Uterus (tissue), 2 donors: ENCODE measurements at regions not wholly inside any gene's neighbourhood (a gene's known extent, or its start where the extent isn't known, plus 50 kb on each side); places are given as distances from the start of the nearest gene placed in this dataset.

ENCODE experiments used
- POLR2A ChIP-seq, 2 donors: fragments of 450-650 bp; IDR thresholded peaks; one replicate each; pipeline ENCODE4 v1.6.1; 2016; ENCODE audit warnings: antibody characterized with exemption in 2 of 2, mild to moderate bottlenecking in 1 of 2, moderate library complexity in 1 of 2
- TF ChIP-seq, protein P1 (sequence below), 4 experiments: fragments of 200-600 bp in 2 of 4; fragments of 450-650 bp in 2 of 4; sonication (generic) in 2 of 4; IDR thresholded peaks; one replicate each; pipeline ENCODE4 v1.5.1; 2016 to 2019; ENCODE audit warnings: antibody characterized with exemption in 4 of 4, mild to moderate bottlenecking in 2 of 4, moderate library complexity in 1 of 4

DNA sequence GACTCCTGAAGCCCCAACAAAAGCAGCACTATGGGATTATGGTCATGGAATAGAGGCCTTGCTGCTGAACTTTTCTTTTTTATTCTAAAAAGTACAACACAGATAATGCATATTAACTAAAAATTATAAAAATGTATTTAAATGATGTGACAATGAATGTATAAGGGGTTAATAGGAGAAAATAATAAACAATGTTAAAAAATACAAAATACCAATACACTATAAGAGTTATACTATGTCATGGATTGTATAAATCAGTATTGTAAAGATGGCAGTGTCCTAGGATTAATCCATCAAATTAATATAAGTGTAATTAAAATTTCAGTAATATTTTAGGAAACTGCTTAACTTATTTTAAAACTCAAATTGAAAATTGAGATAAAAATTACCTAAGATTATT is 58.3 kb upstream of the TOP3B start:
- TF ChIP-seq POLR2A (IDR thresholded peaks at IDR 0.05) = no peak
- TF ChIP-seq, protein P1, sequence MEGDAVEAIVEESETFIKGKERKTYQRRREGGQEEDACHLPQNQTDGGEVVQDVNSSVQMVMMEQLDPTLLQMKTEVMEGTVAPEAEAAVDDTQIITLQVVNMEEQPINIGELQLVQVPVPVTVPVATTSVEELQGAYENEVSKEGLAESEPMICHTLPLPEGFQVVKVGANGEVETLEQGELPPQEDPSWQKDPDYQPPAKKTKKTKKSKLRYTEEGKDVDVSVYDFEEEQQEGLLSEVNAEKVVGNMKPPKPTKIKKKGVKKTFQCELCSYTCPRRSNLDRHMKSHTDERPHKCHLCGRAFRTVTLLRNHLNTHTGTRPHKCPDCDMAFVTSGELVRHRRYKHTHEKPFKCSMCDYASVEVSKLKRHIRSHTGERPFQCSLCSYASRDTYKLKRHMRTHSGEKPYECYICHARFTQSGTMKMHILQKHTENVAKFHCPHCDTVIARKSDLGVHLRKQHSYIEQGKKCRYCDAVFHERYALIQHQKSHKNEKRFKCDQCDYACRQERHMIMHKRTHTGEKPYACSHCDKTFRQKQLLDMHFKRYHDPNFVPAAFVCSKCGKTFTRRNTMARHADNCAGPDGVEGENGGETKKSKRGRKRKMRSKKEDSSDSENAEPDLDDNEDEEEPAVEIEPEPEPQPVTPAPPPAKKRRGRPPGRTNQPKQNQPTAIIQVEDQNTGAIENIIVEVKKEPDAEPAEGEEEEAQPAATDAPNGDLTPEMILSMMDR (IDR thresholded peaks at IDR 0.05) = no peak
